ENCODE measurements at regions not wholly inside any gene's neighbourhood (a gene's known extent, or its start where the extent isn't known, plus 50 kb on each side); places are given as distances from the start of the nearest gene placed in this dataset.
"Not testable (repeated sequence)": the region's sequence is repeated elsewhere in the genome, so short reads cannot be mapped to it uniquely, and the experiment has no call there.

- H3K27ac ChIP-seq: not testable (repeated sequence)
Measured at GRCh38 chr22:22296047-22296446, 51.5 kb downstream of the VPREB1 start.

- peak overlapping the region; percentile 86 for H3K27ac ChIP-seq
Measured at GRCh38 chr22:22297159-22297793, 52.7 kb downstream of the VPREB1 start.

GRCh38 chr22:22297794-22298653, 53.4 kb downstream of the VPREB1 start:
- H3K27ac ChIP-seq: peak overlapping the region; percentile 86

- H3K27ac ChIP-seq: peak overlapping the region; percentile 86
- 0 out of 2 replicates have a peak, but pooled peaks have one; percentile 11 for TF ChIP-seq CTCF (conservative IDR thresholded peaks at IDR 0.05)
Measured at GRCh38 chr22:22298654-22299009, 54.0 kb downstream of the VPREB1 start.

- H3K27ac ChIP-seq: not testable (repeated sequence)
Measured at GRCh38 chr22:22300511-22300910, 55.9 kb downstream of the VPREB1 start.

GRCh38 chr22:22300946-22301345, 56.4 kb downstream of the VPREB1 start:
- H3K27ac ChIP-seq: not testable (repeated sequence)

GRCh38 chr22:22316589-22316988, 72.0 kb downstream of the VPREB1 start:
- no peak overlapping the region for H3K27ac ChIP-seq
- TF ChIP-seq ZFX (IDR thresholded peaks at IDR 0.05) (no peak), CTCF (conservative IDR thresholded peaks at IDR 0.05) (no peak)

- TF ChIP-seq ZFX (IDR thresholded peaks at IDR 0.05) (no peak), CTCF (conservative IDR thresholded peaks at IDR 0.05) (no peak)
- H3K27ac ChIP-seq: no peak overlapping the region
Measured at GRCh38 chr22:22318723-22319465, 74.3 kb downstream of the VPREB1 start.

GRCh38 chr22:22321743-22322611, 77.4 kb downstream of the VPREB1 start:
- H3K27ac ChIP-seq: not testable (repeated sequence)
- peak; percentile 94 for TF ChIP-seq CTCF (conservative IDR thresholded peaks at IDR 0.05)

Measured in C4-2B (cell line).